ENCODE measurements at regions not wholly inside any gene's neighbourhood (a gene's known extent, or its start where the extent isn't known, plus 50 kb on each side); places are given as distances from the start of the nearest gene placed in this dataset.

GRCh38 chr13:27367570-27367969 is 56.8 kb upstream of the GTF3A start:
- no peak for DNase-seq (ENCODE audit: low read depth, low spot score)
- Histone ChIP-seq H3K4me3 (ENCODE audit: insufficient read length, low read depth) (no peak overlapping the region), H3K9me3 (ENCODE audit: insufficient read depth, low read length) (peaks cover 6% of the 10 kb centered on the region; the same call in 1 of the 2 replicates), H3K4me1 (ENCODE audit: insufficient read depth, insufficient read length) (peaks cover 4% of the 10 kb centered on the region), H3K27me3 (ENCODE audit: insufficient read depth, insufficient read length) (peaks cover 7% of the 10 kb centered on the region), H3K36me3 (ENCODE audit: insufficient read depth, insufficient read length, low read length) (no peaks in the 10 kb centered on the region), H3K9ac (ENCODE audit: insufficient read length, low read depth) (no peak overlapping the region)
- TF ChIP-seq ZNF274 (IDR thresholded peaks at IDR 0.05; ENCODE audit: low read depth, low read length) (no peak), SUZ12 (IDR thresholded peaks at IDR 0.05; ENCODE audit: extremely low read depth, insufficient read depth, insufficient read length) (no peak), YY1 (IDR thresholded peaks at IDR 0.05; ENCODE audit: insufficient read depth, insufficient read length) (no peak)

GRCh38 chr13:27370305-27370872 is 54.0 kb upstream of the GTF3A start:
- TF ChIP-seq ZNF274 (IDR thresholded peaks at IDR 0.05; ENCODE audit: low read depth, low read length) = no peak
- TF ChIP-seq SUZ12 (IDR thresholded peaks at IDR 0.05; ENCODE audit: extremely low read depth, insufficient read depth, insufficient read length) = no peak
- TF ChIP-seq YY1 (IDR thresholded peaks at IDR 0.05; ENCODE audit: insufficient read depth, insufficient read length) = no peak
- peaks cover 6% of the 10 kb centered on the region for H3K27me3 ChIP-seq (ENCODE audit: insufficient read depth, insufficient read length)
- H3K9ac ChIP-seq (ENCODE audit: insufficient read length, low read depth) = no peak overlapping the region
- peaks cover 6% of the 10 kb centered on the region; the same call in 1 of the 2 replicates for H3K9me3 ChIP-seq (ENCODE audit: insufficient read depth, low read length)
- H3K36me3 ChIP-seq (ENCODE audit: insufficient read depth, insufficient read length, low read length) = no peaks in the 10 kb centered on the region
- no peaks in the 10 kb centered on the region for H3K4me1 ChIP-seq (ENCODE audit: insufficient read depth, insufficient read length)
- H3K4me3 ChIP-seq (ENCODE audit: insufficient read length, low read depth) = no peak overlapping the region
- no peak for DNase-seq (ENCODE audit: low read depth, low spot score)

- no peaks in the 10 kb centered on the region for H3K4me1 ChIP-seq (ENCODE audit: insufficient read depth, insufficient read length)
- peaks cover 6% of the 10 kb centered on the region for H3K27me3 ChIP-seq (ENCODE audit: insufficient read depth, insufficient read length)
- TF ChIP-seq SUZ12 (IDR thresholded peaks at IDR 0.05; ENCODE audit: extremely low read depth, insufficient read depth, insufficient read length) = no peak
- no peak for TF ChIP-seq YY1 (IDR thresholded peaks at IDR 0.05; ENCODE audit: insufficient read depth, insufficient read length)
- no peak for TF ChIP-seq ZNF274 (IDR thresholded peaks at IDR 0.05; ENCODE audit: low read depth, low read length)
- peaks cover 6% of the 10 kb centered on the region; the same call in 1 of the 2 replicates for H3K9me3 ChIP-seq (ENCODE audit: insufficient read depth, low read length)
- no peak overlapping the region for H3K9ac ChIP-seq (ENCODE audit: insufficient read length, low read depth)
- no peaks in the 10 kb centered on the region for H3K36me3 ChIP-seq (ENCODE audit: insufficient read depth, insufficient read length, low read length)
- no peak for DNase-seq (ENCODE audit: low read depth, low spot score)
- H3K4me3 ChIP-seq (ENCODE audit: insufficient read length, low read depth) = no peak overlapping the region
These were observed 52.5 kb upstream of the GTF3A start for GRCh38 chr13:27371932-27372331.

- Histone ChIP-seq H3K4me1 (ENCODE audit: insufficient read depth, insufficient read length) (no peaks in the 10 kb centered on the region), H3K36me3 (ENCODE audit: insufficient read depth, insufficient read length, low read length) (no peaks in the 10 kb centered on the region), H3K4me3 (ENCODE audit: insufficient read length, low read depth) (no peak overlapping the region), H3K27me3 (ENCODE audit: insufficient read depth, insufficient read length) (peaks cover 6% of the 10 kb centered on the region), H3K9ac (ENCODE audit: insufficient read length, low read depth) (no peak overlapping the region), H3K9me3 (ENCODE audit: insufficient read depth, low read length) (peaks cover 6% of the 10 kb centered on the region; the same call in 1 of the 2 replicates)
- TF ChIP-seq YY1 (IDR thresholded peaks at IDR 0.05; ENCODE audit: insufficient read depth, insufficient read length) (no peak), SUZ12 (IDR thresholded peaks at IDR 0.05; ENCODE audit: extremely low read depth, insufficient read depth, insufficient read length) (no peak), ZNF274 (IDR thresholded peaks at IDR 0.05; ENCODE audit: low read depth, low read length) (no peak)
- no peak for DNase-seq (ENCODE audit: low read depth, low spot score)
These were observed 51.5 kb upstream of the GTF3A start for GRCh38 chr13:27372896-27373295.

GRCh38 chr13:27374126-27374613 is 50.2 kb upstream of the GTF3A start:
- no peak for DNase-seq (ENCODE audit: low read depth, low spot score)
- H3K4me3 ChIP-seq (ENCODE audit: insufficient read length, low read depth) = no peak overlapping the region
- no peak overlapping the region for H3K9ac ChIP-seq (ENCODE audit: insufficient read length, low read depth)
- H3K9me3 ChIP-seq (ENCODE audit: insufficient read depth, low read length) = peaks cover 6% of the 10 kb centered on the region; the same call in 1 of the 2 replicates
- no peak for TF ChIP-seq SUZ12 (IDR thresholded peaks at IDR 0.05; ENCODE audit: extremely low read depth, insufficient read depth, insufficient read length)
- no peak for TF ChIP-seq YY1 (IDR thresholded peaks at IDR 0.05; ENCODE audit: insufficient read depth, insufficient read length)
- no peak for TF ChIP-seq ZNF274 (IDR thresholded peaks at IDR 0.05; ENCODE audit: low read depth, low read length)
- H3K36me3 ChIP-seq (ENCODE audit: insufficient read depth, insufficient read length, low read length) = no peaks in the 10 kb centered on the region
- peaks cover 6% of the 10 kb centered on the region for H3K27me3 ChIP-seq (ENCODE audit: insufficient read depth, insufficient read length)
- H3K4me1 ChIP-seq (ENCODE audit: insufficient read depth, insufficient read length) = no peaks in the 10 kb centered on the region
